PFSK-1 (cell line): ENCODE measurements at regions not wholly inside any gene's neighbourhood (a gene's known extent, or its start where the extent isn't known, plus 50 kb on each side); places are given as distances from the start of the nearest gene placed in this dataset.

Source experiments
- FOXP2 ChIP-seq: optimal IDR thresholded peaks from 2 replicates; pipeline ENCODE3; 2011; ENCODE audit warnings: borderline replicate concordance, control low read depth, inconsistent platforms; ENCODE audit not compliant: insufficient read depth; ENCODE audit errors: extremely low read length, extremely low read depth
- POLR2AphosphoS5 ChIP-seq: IDR thresholded peaks from 2 replicates; pipeline ENCODE4 v1.6.1; 2012; ENCODE audit warnings: low read depth, mild to moderate bottlenecking, control low read depth, low read length, moderate library complexity
- REST ChIP-seq, 2 experiments: IDR thresholded peaks; 2 replicates each; pipeline versions ENCODE4 v1.6.1 to v1.8.0; 2011 to 2012; ENCODE audit warnings: low read depth in 2 of 2, low read length in 2 of 2, control low read depth in 1 of 2, inconsistent platforms in 1 of 2, mild to moderate bottlenecking in 1 of 2, moderate library complexity in 1 of 2; ENCODE audit not compliant: insufficient read depth in 1 of 2
- SIN3A ChIP-seq: IDR thresholded peaks from 2 replicates; pipeline ENCODE4 v1.6.1; 2012; ENCODE audit warnings: mild to moderate bottlenecking, low read length, moderate library complexity, borderline replicate concordance; ENCODE audit not compliant: insufficient read depth
- TAF1 ChIP-seq: IDR thresholded peaks from 2 replicates; pipeline ENCODE4 v1.6.1; 2012; ENCODE audit warnings: low read length, control low read depth, borderline replicate concordance; ENCODE audit not compliant: insufficient read depth

- no peak for TF ChIP-seq SIN3A
These were observed 195.7 kb downstream of the EDN1 start for GRCh38 chr6:12485837-12486236.

GRCh38 chr6:12490351-12490903 lies 200.3 kb downstream of the EDN1 start:
- no peak for TF ChIP-seq REST (IDR thresholded peaks at IDR 0.05; ENCODE audit: insufficient read depth in 1 of 2, low read depth in 2 of 2, low read length in 2 of 2)
- no peak for TF ChIP-seq POLR2AphosphoS5
- TF ChIP-seq SIN3A, result no peak
- TF ChIP-seq TAF1, result no peak
- no peak for TF ChIP-seq FOXP2

- no peak for TF ChIP-seq REST (IDR thresholded peaks at IDR 0.05; ENCODE audit: insufficient read depth in 1 of 2, low read depth in 2 of 2, low read length in 2 of 2)
- no peak for TF ChIP-seq FOXP2
- no peak for TF ChIP-seq SIN3A
- TF ChIP-seq TAF1, result no peak
- no peak for TF ChIP-seq POLR2AphosphoS5
These were observed 200.9 kb downstream of the EDN1 start for GRCh38 chr6:12490904-12491571.

- TF ChIP-seq REST (IDR thresholded peaks at IDR 0.05; ENCODE audit: insufficient read depth in 1 of 2, low read depth in 2 of 2, low read length in 2 of 2) (no peak), POLR2AphosphoS5 (no peak), FOXP2 (no peak), TAF1 (no peak), SIN3A (no peak)
These were observed 203.3 kb downstream of the EDN1 start for GRCh38 chr6:12493446-12493845.

- no peak for TF ChIP-seq REST (IDR thresholded peaks at IDR 0.05; ENCODE audit: insufficient read depth in 1 of 2, low read depth in 2 of 2, low read length in 2 of 2)
- TF ChIP-seq SIN3A, result no peak
- TF ChIP-seq TAF1, result no peak
- no peak for TF ChIP-seq POLR2AphosphoS5
- TF ChIP-seq FOXP2, result no peak
These were observed 204.0 kb downstream of the EDN1 start for GRCh38 chr6:12494161-12494560.
